ENCODE measurements at regions not wholly inside any gene's neighbourhood (a gene's known extent, or its start where the extent isn't known, plus 50 kb on each side); places are given as distances from the start of the nearest gene placed in this dataset.
"Not testable (repeated sequence)": the region's sequence is repeated elsewhere in the genome, so short reads cannot be mapped to it uniquely, and the experiment has no call there.

DNA sequence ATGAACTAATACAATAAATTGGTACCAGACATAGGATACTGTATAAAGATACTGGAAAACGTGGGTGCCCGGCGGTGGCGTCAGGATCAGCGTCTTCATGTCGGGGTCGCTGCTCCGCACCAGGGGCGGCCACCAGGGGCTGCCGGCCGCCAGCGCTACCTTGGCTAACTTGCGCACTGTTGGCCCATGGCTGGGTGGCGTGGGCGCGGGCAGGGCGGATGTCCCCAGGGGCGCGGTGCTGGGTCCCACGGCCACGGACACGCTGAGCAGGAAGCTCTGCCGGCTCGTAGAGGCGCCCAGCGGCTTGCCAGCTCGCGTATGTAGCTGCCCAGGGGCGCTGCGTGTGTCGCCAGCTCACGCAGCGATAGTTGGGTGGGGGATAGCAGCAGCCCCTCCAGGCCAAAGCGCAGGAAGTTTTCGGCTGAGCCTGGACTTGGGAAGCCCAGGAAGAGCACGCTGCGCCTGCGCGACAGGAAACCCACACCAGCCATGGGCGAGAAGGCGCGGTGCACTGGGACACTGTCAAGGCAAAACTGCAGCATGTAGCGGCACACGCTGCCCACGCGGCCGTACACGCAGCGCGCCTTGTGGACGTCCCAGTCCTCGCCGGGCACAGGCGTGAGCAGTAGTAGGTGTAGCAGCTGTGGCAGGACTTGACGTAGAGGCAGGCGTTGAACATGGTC is 299.9 kb downstream of the CCDC74A start:
- H3K36me3 ChIP-seq, result no peaks in the 10 kb centered on the region
- no peak overlapping the region for H3K27ac ChIP-seq
- no peaks in the 10 kb centered on the region for H3K9me3 ChIP-seq
- DNase-seq, result no peak
- H3K4me3 ChIP-seq, result no peak overlapping the region
- no peaks in the 10 kb centered on the region for H3K27me3 ChIP-seq
- H3K4me1 ChIP-seq, result no peaks in the 10 kb centered on the region
- no peak for TF ChIP-seq POLR2A (IDR thresholded peaks at IDR 0.05)
- TF ChIP-seq, protein P1, sequence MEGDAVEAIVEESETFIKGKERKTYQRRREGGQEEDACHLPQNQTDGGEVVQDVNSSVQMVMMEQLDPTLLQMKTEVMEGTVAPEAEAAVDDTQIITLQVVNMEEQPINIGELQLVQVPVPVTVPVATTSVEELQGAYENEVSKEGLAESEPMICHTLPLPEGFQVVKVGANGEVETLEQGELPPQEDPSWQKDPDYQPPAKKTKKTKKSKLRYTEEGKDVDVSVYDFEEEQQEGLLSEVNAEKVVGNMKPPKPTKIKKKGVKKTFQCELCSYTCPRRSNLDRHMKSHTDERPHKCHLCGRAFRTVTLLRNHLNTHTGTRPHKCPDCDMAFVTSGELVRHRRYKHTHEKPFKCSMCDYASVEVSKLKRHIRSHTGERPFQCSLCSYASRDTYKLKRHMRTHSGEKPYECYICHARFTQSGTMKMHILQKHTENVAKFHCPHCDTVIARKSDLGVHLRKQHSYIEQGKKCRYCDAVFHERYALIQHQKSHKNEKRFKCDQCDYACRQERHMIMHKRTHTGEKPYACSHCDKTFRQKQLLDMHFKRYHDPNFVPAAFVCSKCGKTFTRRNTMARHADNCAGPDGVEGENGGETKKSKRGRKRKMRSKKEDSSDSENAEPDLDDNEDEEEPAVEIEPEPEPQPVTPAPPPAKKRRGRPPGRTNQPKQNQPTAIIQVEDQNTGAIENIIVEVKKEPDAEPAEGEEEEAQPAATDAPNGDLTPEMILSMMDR (IDR thresholded peaks at IDR 0.05), result no peak
- intact Hi-C loops (cut with DNase I; ENCODE audit: low total_unique reads), result no loop called here

DNA sequence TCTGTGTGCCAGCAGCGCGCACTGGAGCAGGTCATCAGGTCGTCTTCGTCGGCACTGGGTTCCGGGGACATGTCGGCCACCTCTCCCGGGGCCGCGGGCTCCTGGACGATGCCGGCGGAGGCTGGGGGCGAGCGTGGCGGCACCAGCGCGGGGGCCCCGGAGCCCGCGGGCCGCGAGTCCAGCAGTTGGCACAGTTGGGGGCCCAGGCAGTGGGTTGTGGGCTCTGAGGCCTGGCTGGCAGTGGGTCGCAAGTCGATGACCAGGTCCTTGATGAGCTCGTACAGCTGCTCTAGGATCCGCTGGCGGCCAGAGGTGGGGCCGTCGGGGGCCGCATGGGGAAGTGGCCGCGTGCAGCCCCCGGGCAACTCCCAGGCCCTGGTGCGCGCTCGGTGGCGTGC is 300.5 kb downstream of the CCDC74A start:
- TF ChIP-seq, protein P1 (IDR thresholded peaks at IDR 0.05), result no peak
- Histone ChIP-seq H3K27me3 (no peaks in the 10 kb centered on the region), H3K4me3 (no peak overlapping the region), H3K36me3 (no peaks in the 10 kb centered on the region), H3K4me1 (no peaks in the 10 kb centered on the region), H3K9me3 (no peaks in the 10 kb centered on the region), H3K27ac (no peak overlapping the region)
- intact Hi-C loops (cut with DNase I; ENCODE audit: low total_unique reads), result no loop called here
- DNase-seq, result no peak

DNA sequence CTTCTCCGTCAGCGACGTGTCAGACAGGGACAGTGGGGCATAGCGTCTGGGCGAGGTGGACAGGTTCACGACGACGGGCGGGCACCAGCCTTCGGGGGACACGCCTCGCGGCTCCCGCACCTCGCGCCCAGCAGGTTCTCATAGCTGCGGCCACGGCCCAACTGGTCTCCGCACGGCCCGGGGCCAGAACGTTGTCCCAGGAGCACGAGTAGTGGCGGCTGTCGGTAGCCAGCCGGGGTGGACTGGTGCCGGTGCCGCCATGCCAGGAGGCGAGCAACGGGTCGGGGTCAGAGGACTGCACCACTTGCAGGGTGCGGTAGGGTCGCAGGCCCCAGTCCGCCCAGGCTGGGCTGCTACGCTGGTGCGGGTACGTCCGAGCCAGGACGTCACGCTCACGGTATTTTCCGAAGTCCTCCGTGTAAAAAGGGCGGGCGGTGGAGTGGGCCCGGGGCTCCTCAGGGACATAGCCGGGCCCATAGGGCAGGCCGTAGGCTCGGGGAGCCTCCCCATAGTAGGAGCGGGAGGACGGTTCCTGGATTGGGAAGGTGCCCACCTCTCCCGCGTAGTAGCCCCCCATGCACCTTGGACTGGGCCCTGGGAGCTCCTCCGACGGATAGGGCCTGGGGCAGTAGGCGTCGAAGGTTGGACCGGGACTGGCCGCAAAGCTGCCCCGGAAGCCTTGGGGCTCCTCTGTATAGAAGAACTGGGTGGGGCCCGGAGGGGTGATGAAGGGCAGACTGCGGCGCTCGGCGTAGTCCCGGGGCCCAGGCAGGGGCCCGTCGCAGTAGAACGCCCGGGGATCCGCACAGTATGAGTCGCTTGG is 301.2 kb downstream of the CCDC74A start:
- H3K36me3 ChIP-seq; H3K4me3 ChIP-seq; H3K27ac ChIP-seq; DNase-seq; H3K27me3 ChIP-seq; H3K9me3 ChIP-seq; intact Hi-C loops (cut with DNase I; ENCODE audit: low total_unique reads); H3K4me1 ChIP-seq: not testable (repeated sequence)

DNA sequence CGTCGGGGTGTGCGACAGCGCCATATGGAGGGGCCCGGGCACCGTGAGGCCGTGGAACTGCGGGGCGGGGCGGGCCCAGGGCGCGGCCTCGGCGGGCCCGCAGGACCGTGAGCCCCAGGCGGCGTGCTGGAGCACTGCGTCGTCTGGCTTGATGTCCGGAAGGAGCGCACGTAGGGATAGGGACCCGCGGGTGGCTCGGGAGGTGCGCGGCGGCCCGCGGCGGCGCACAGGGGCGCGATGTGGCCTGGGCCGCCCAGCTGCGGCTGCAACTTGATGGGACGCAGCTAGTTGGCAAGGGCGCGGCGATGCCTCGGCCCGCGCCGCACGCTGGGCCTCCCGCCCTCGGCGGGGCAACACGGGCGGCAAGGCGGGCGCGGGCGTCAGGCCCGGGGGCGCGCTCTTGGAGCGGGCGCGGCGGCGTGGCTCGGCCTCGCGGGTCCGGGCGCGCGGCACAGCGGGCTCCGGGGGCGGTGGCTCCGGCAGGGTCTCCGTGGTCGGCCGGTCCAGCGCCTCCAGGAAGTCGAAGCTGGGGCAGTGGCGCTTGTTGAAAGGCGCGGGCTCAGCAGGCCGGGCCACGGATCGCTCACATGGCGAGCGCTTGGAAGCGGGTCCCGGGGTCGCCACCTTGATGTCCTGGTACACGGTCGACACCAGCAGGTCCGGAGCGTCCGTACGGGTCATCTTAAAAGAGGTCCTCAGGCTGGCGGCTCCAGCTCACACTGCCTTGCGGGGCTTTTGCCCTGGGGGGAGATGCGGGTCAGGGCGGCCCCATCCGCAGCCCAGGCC is 302.0 kb downstream of the CCDC74A start:
- H3K27me3 ChIP-seq; DNase-seq; H3K27ac ChIP-seq; H3K36me3 ChIP-seq; H3K9me3 ChIP-seq; H3K4me3 ChIP-seq; H3K4me1 ChIP-seq; intact Hi-C loops (cut with DNase I; ENCODE audit: low total_unique reads): not testable (repeated sequence)

DNA sequence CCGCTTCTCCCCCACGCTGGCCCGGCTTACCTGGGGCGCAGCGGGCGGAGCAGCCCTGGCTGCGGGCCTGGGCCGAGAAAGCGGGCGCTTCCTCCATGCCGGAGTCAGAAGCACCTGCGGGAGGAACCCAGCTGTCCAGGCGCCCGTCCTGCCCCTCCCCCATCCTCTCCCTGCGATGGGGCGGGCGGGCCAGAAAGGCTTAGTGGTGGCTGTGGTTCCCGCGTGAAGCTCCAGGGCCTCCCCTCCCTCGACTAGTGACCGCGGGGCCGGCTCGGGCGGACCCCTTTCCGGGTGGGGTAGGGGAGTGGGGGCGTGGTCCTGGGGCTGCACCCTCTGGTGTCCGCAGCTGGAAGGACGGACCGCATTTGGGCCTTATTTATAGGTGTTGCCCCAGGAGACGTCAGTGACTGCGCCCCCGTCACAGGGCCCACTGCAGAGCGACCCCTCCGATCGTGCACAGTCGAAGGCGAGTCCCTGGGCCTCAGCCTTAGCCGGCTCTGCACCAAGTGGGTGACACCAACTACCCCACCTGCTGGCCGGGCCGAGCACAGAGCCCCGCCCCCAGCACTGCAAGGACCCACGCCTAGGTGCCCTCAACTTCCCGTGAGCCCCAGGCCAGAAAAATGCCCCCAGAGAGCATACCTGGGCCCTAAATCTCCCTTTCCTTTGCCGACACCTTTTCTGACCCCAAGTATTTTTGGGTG is 302.7 kb downstream of the CCDC74A start:
- H3K27me3 ChIP-seq; intact Hi-C loops (cut with DNase I; ENCODE audit: low total_unique reads); H3K36me3 ChIP-seq; H3K9me3 ChIP-seq; H3K4me3 ChIP-seq; H3K27ac ChIP-seq; DNase-seq; H3K4me1 ChIP-seq: not testable (repeated sequence)

DNA sequence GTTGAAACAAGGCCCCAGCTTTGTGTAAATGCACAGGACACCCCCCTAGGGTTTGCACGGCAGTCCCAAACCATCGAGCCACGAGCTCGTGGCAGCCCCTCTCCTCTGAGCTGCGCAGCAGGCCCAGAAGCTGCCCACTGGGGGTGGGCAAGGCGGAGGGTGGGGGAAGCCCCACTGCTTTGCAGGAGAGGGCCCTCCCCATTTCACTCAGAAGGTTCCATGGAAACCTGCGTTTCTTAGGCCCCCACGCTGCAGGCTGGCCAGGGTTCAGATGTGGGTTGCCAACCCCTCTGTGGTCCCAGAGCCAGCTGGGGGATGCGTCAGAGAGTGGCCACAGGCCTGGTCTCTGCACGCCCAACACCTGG is 303.2 kb downstream of the CCDC74A start:
- H3K9me3 ChIP-seq; H3K4me1 ChIP-seq; intact Hi-C loops (cut with DNase I; ENCODE audit: low total_unique reads); H3K36me3 ChIP-seq; DNase-seq; H3K4me3 ChIP-seq; H3K27ac ChIP-seq; H3K27me3 ChIP-seq: not testable (repeated sequence)

DNA sequence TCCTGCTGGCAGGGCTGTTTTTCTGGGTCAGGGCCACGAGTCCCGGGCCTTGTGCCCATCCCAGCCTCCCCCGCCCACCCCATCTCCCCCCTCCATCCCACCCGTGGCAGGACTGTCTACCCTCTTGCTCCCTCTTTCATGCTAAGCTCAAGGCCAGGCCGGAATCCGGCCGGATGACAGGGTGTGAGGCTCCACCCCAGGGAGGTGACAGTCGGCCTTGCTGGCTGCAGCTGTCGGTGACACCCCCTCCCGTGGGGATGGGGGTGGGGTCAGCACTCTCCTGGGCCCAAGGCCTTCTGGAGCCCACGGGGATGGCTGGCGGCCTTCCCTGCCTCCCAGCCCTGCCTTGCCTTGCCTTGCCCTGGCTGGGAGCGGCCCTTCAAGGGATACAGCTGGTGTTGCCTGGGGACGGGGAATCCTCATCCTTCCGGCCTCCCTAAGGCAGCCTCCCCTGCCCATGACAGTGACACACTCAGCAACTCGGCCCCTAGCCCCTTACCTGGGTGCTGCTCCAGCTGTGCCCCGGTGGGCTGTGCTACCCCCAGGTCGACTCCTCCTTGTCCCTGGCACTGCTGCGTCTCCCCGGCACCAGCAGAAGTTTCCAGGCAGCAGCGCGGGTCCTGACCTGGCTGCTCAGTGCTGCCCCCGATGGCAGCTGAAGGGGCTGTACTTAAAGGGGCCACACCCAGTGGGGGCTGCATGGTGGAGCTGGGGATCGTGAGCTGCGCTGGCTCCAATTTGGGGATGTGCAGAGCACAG is 303.9 kb downstream of the CCDC74A start:
- H3K4me1 ChIP-seq; intact Hi-C loops (cut with DNase I; ENCODE audit: low total_unique reads); H3K27ac ChIP-seq; H3K9me3 ChIP-seq; H3K4me3 ChIP-seq; H3K27me3 ChIP-seq; DNase-seq; H3K36me3 ChIP-seq: not testable (repeated sequence)

DNA sequence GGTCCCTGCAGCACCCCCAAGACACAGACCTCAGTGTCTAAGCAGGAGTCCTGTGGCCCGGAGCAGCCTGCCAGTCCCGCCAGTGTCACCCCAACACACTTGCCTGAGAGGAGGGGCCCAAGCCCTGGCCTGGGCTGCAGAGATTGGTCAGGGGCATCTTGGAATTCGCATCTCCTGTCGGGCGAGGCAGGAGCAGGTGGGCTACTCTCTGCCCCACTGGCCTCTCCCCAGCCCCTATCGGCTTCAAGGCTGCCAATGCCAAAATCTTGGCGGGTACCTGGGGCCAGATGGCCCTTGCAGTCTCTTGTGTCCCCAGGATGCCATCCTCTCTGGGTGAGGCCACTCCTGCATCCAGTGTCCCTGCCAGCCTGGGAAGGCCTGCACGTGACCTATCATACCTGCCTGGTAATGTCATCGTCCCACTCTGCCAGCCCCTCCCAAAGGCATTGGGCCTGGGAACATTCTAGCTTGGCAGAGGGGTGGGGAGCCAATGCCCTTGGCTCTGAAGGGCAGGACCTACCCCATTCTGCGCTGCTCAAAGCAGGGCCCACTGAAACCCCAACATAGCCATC is 304.6 kb downstream of the CCDC74A start:
- H3K27me3 ChIP-seq; H3K27ac ChIP-seq; H3K4me3 ChIP-seq; intact Hi-C loops (cut with DNase I; ENCODE audit: low total_unique reads); DNase-seq; H3K4me1 ChIP-seq; H3K9me3 ChIP-seq; H3K36me3 ChIP-seq: not testable (repeated sequence)

DNA sequence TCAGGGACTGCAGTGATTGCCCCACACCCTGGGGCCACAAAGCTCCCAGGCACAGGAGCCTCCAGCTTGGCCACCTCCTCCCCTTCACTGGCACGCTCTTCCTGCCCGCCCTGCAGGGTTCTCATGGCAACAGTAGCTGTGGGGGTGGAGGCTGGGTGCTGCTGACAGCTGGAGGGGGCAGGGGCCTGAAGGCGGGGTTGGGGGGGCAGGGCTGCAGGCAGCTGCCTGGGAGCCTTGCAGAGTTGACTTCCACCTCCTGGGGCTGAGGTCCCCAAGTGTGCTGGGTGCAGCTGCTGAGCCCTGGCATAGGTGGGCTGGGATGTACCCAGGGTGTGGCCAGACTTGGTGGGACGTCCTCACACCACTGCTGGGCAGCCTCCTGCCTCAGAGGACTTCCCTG is 305.2 kb downstream of the CCDC74A start:
- H3K9me3 ChIP-seq; DNase-seq; H3K4me3 ChIP-seq; H3K36me3 ChIP-seq; H3K27me3 ChIP-seq; H3K4me1 ChIP-seq; intact Hi-C loops (cut with DNase I; ENCODE audit: low total_unique reads); H3K27ac ChIP-seq: not testable (repeated sequence)
